Thyroid gland (tissue), 4 donors: ENCODE measurements at regions not wholly inside any gene's neighbourhood (a gene's known extent, or its start where the extent isn't known, plus 50 kb on each side); places are given as distances from the start of the nearest gene placed in this dataset.

Experiments
- DNase-seq, 2 donors: peaks; one replicate each; pipeline ENCODE4 v3.0.0-alpha.2; 2019
- H3K27ac ChIP-seq, 3 donors: fragments of 200-600 bp; sonication (generic); 1 replicate in 2 of 3; 2 replicates in 1 of 3; pipeline ENCODE4 v1.5.1; 2016 to 2019; ENCODE audit warnings: mild to moderate bottlenecking in 1 of 3, moderate library complexity in 1 of 3
- H3K27me3 ChIP-seq: fragments of 200-600 bp; sonication (generic); one replicate; pipeline ENCODE4 v1.5.1; 2019
- H3K36me3 ChIP-seq, 2 donors: fragments of 200-600 bp; sonication (generic); one replicate each; pipeline ENCODE4 v1.5.1; 2016 to 2019
- H3K4me1 ChIP-seq, 2 donors: fragments of 200-600 bp; sonication (generic); one replicate each; pipeline ENCODE4 v1.5.1; 2017 to 2019
- H3K4me3 ChIP-seq, 3 donors: fragments of 200-600 bp; sonication (generic); replicated peaks in 1 of 3; 1 replicate in 2 of 3; 2 replicates in 1 of 3; pipeline ENCODE4 v1.5.1; 2016; ENCODE audit warnings: mild to moderate bottlenecking in 1 of 3
- H3K9me3 ChIP-seq: fragments of 200-600 bp; sonication (generic); one replicate; pipeline ENCODE4 v1.5.1; 2017
- CTCF ChIP-seq, 6 experiments: fragments of 200-600 bp in 3 of 6; fragments of 450-650 bp in 3 of 6; sonication (generic) in 3 of 6; IDR thresholded peaks; one replicate each; pipeline ENCODE4 v1.5.1; 2016 to 2019; ENCODE audit warnings: antibody characterized with exemption in 6 of 6, mild to moderate bottlenecking in 2 of 6, inconsistent platforms in 1 of 6, moderate library complexity in 1 of 6
- POLR2A ChIP-seq, 2 donors: fragments of 450-650 bp; IDR thresholded peaks; one replicate each; pipeline ENCODE4 v1.6.1; 2017; ENCODE audit warnings: antibody characterized with exemption in 2 of 2, mild to moderate bottlenecking in 2 of 2, moderate library complexity in 1 of 2
- WGBS, 2 donors: methylation state at CpG; one replicate each; pipeline ENCODE4 v1.1.5; 2017; 5-methylcytosine and 5-hydroxymethylcytosine counted together
- intact Hi-C: fragments of 100-400 bp; cut with DNase I; formaldehyde crosslinking; loops from one replicate; pipeline ENCODE4 v1.15.1; 2023

- Histone ChIP-seq H3K4me3 (no peak overlapping the region), H3K27ac (no peak overlapping the region), H3K27me3 (no peaks in the 10 kb centered on the region), H3K4me1 (no peaks in the 10 kb centered on the region), H3K36me3 (no peaks in the 10 kb centered on the region), H3K9me3 (no peaks in the 10 kb centered on the region)
- no peak for DNase-seq
- intact Hi-C loops: no loop called here
- WGBS, 2 donors: 93 to 94% methylated on average over 4 of the region's 4 CpGs
- TF ChIP-seq CTCF (IDR thresholded peaks at IDR 0.05): no peak
- TF ChIP-seq POLR2A (IDR thresholded peaks at IDR 0.05): no peak
These were observed 281.0 kb downstream of the SAMD5 start for GRCh38 chr6:147789430-147789947.

GRCh38 chr6:147793871-147794643 lies 285.6 kb downstream of the SAMD5 start:
- intact Hi-C loops: no loop called here
- Histone ChIP-seq H3K4me3 (no peak overlapping the region), H3K27me3 (no peaks in the 10 kb centered on the region), H3K36me3 (no peaks in the 10 kb centered on the region), H3K9me3 (no peaks in the 10 kb centered on the region), H3K4me1 (no peaks in the 10 kb centered on the region), H3K27ac (no peak overlapping the region)
- no peak for TF ChIP-seq POLR2A (IDR thresholded peaks at IDR 0.05)
- no peak for TF ChIP-seq CTCF (IDR thresholded peaks at IDR 0.05)
- no peak for DNase-seq
- 94 to 95% methylated on average over 2 of the region's 2 CpGs for WGBS, 2 donors

- Histone ChIP-seq H3K4me3 (no peak overlapping the region), H3K4me1 (no peaks in the 10 kb centered on the region), H3K27me3 (no peaks in the 10 kb centered on the region), H3K27ac (no peak overlapping the region), H3K9me3 (no peaks in the 10 kb centered on the region), H3K36me3 (no peaks in the 10 kb centered on the region)
- no peak for DNase-seq
- intact Hi-C loops: no loop called here
- WGBS, 2 donors: 89 to 95% methylated on average over 4 of the region's 4 CpGs
- TF ChIP-seq CTCF (IDR thresholded peaks at IDR 0.05) (no peak), POLR2A (IDR thresholded peaks at IDR 0.05) (no peak)
These were observed 294.0 kb downstream of the SAMD5 start for GRCh38 chr6:147802459-147802858.

GRCh38 chr6:147805155-147805554 lies 296.7 kb downstream of the SAMD5 start:
- Histone ChIP-seq H3K4me3 (no peak overlapping the region), H3K27me3 (no peaks in the 10 kb centered on the region), H3K36me3 (no peaks in the 10 kb centered on the region), H3K27ac (no peak overlapping the region), H3K9me3 (no peaks in the 10 kb centered on the region), H3K4me1 (no peaks in the 10 kb centered on the region)
- no peak for DNase-seq
- 84 to 86% methylated on average over 1 of the region's 1 CpG for WGBS, 2 donors
- intact Hi-C loops: no loop called here
- TF ChIP-seq POLR2A (IDR thresholded peaks at IDR 0.05) (no peak), CTCF (IDR thresholded peaks at IDR 0.05) (no peak)

GRCh38 chr6:147806697-147807096 lies 298.2 kb downstream of the SAMD5 start:
- H3K4me1 ChIP-seq: no peaks in the 10 kb centered on the region
- no peaks in the 10 kb centered on the region for H3K27me3 ChIP-seq
- TF ChIP-seq POLR2A (IDR thresholded peaks at IDR 0.05): no peak
- TF ChIP-seq CTCF (IDR thresholded peaks at IDR 0.05): no peak
- H3K36me3 ChIP-seq: no peaks in the 10 kb centered on the region
- no peaks in the 10 kb centered on the region for H3K9me3 ChIP-seq
- no peak overlapping the region for H3K27ac ChIP-seq
- 96 to 100% methylated on average over 1 of the region's 1 CpG for WGBS, 2 donors
- DNase-seq: no peak
- intact Hi-C loops: no loop called here
- H3K4me3 ChIP-seq: no peak overlapping the region
